ENCODE measurements at regions not wholly inside any gene's neighbourhood (a gene's known extent, or its start where the extent isn't known, plus 50 kb on each side); places are given as distances from the start of the nearest gene placed in this dataset.

GRCh38 chr9:129505270-129505902, 115.5 kb downstream of the C9orf50 start:
- Histone ChIP-seq H3K36me3 (replicated peaks; ENCODE audit: low read depth, low read length) (no peaks in the 10 kb centered on the region), H3K4me3 (ENCODE audit: low read length) (no peak overlapping the region), H3K9me3 (ENCODE audit: insufficient read depth, low read length) (no peaks in the 10 kb centered on the region), H3K27me3 (ENCODE audit: low read depth, low read length) (no peaks in the 10 kb centered on the region; the same call in 1 of the 2 replicates), H3K27ac (ENCODE audit: low read length) (no peak overlapping the region), H2AFZ (ENCODE audit: low read depth, low read length) (no peak overlapping the region), H3K4me1 (ENCODE audit: low read length) (peaks cover 11% of the 10 kb centered on the region), H3K4me2 (ENCODE audit: low read length) (no peak overlapping the region), H4K20me1 (ENCODE audit: insufficient read depth, low read length) (no peaks in the 10 kb centered on the region), H3K9ac (ENCODE audit: low read length) (no peak overlapping the region), H3K79me2 (ENCODE audit: low read length) (no peaks in the 10 kb centered on the region)
- no peak for TF ChIP-seq EZH2phosphoT487 (IDR thresholded peaks at IDR 0.05; ENCODE audit: low read depth)
- no peak for TF ChIP-seq CTCF (IDR thresholded peaks at IDR 0.05; ENCODE audit: low read depth, low read length)

GRCh38 chr9:129504404-129504803, 116.5 kb downstream of the C9orf50 start:
- H3K4me2 ChIP-seq (ENCODE audit: low read length) = no peak overlapping the region
- H3K9me3 ChIP-seq (ENCODE audit: insufficient read depth, low read length) = no peaks in the 10 kb centered on the region
- H3K4me3 ChIP-seq (ENCODE audit: low read length) = no peak overlapping the region
- H4K20me1 ChIP-seq (ENCODE audit: insufficient read depth, low read length) = no peaks in the 10 kb centered on the region
- H3K79me2 ChIP-seq (ENCODE audit: low read length) = no peaks in the 10 kb centered on the region
- TF ChIP-seq EZH2phosphoT487 (IDR thresholded peaks at IDR 0.05; ENCODE audit: low read depth) = no peak
- no peak for TF ChIP-seq CTCF (IDR thresholded peaks at IDR 0.05; ENCODE audit: low read depth, low read length)
- no peak overlapping the region for H3K27ac ChIP-seq (ENCODE audit: low read length)
- H3K36me3 ChIP-seq (replicated peaks; ENCODE audit: low read depth, low read length) = no peaks in the 10 kb centered on the region
- no peak overlapping the region for H2AFZ ChIP-seq (ENCODE audit: low read depth, low read length)
- peaks cover 11% of the 10 kb centered on the region for H3K4me1 ChIP-seq (ENCODE audit: low read length)
- no peak overlapping the region for H3K9ac ChIP-seq (ENCODE audit: low read length)
- no peaks in the 10 kb centered on the region for H3K27me3 ChIP-seq (ENCODE audit: low read depth, low read length)

GRCh38 chr9:129501771-129502319, 119.1 kb downstream of the C9orf50 start:
- no peaks in the 10 kb centered on the region for H3K79me2 ChIP-seq (ENCODE audit: low read length)
- H3K4me2 ChIP-seq (ENCODE audit: low read length) = no peak overlapping the region
- TF ChIP-seq EZH2phosphoT487 (IDR thresholded peaks at IDR 0.05; ENCODE audit: low read depth) (no peak), CTCF (IDR thresholded peaks at IDR 0.05; ENCODE audit: low read depth, low read length) (no peak)
- H3K4me3 ChIP-seq (ENCODE audit: low read length) = no peak overlapping the region
- H4K20me1 ChIP-seq (ENCODE audit: insufficient read depth, low read length) = no peaks in the 10 kb centered on the region
- H2AFZ ChIP-seq (ENCODE audit: low read depth, low read length) = no peak overlapping the region
- H3K36me3 ChIP-seq (replicated peaks; ENCODE audit: low read depth, low read length) = no peaks in the 10 kb centered on the region
- no peak overlapping the region for H3K9ac ChIP-seq (ENCODE audit: low read length)
- H3K27ac ChIP-seq (ENCODE audit: low read length) = no peak overlapping the region
- peaks cover 13% of the 10 kb centered on the region for H3K4me1 ChIP-seq (ENCODE audit: low read length)
- no peaks in the 10 kb centered on the region for H3K9me3 ChIP-seq (ENCODE audit: insufficient read depth, low read length)
- H3K27me3 ChIP-seq (ENCODE audit: low read depth, low read length) = no peaks in the 10 kb centered on the region

- no peaks in the 10 kb centered on the region for H3K27me3 ChIP-seq (ENCODE audit: low read depth, low read length)
- peaks cover 13% of the 10 kb centered on the region for H3K4me1 ChIP-seq (ENCODE audit: low read length)
- no peaks in the 10 kb centered on the region for H3K36me3 ChIP-seq (replicated peaks; ENCODE audit: low read depth, low read length)
- TF ChIP-seq EZH2phosphoT487 (IDR thresholded peaks at IDR 0.05; ENCODE audit: low read depth) (no peak), CTCF (IDR thresholded peaks at IDR 0.05; ENCODE audit: low read depth, low read length) (no peak)
- H3K27ac ChIP-seq (ENCODE audit: low read length) = no peak overlapping the region
- no peak overlapping the region for H3K4me2 ChIP-seq (ENCODE audit: low read length)
- H3K9me3 ChIP-seq (ENCODE audit: insufficient read depth, low read length) = no peaks in the 10 kb centered on the region
- no peak overlapping the region for H3K9ac ChIP-seq (ENCODE audit: low read length)
- no peaks in the 10 kb centered on the region for H4K20me1 ChIP-seq (ENCODE audit: insufficient read depth, low read length)
- no peak overlapping the region for H2AFZ ChIP-seq (ENCODE audit: low read depth, low read length)
- no peaks in the 10 kb centered on the region for H3K79me2 ChIP-seq (ENCODE audit: low read length)
- H3K4me3 ChIP-seq (ENCODE audit: low read length) = no peak overlapping the region
These were observed 119.8 kb downstream of the C9orf50 start for GRCh38 chr9:129500863-129501770.
